T-cell (primary cell): ENCODE measurements at regions not wholly inside any gene's neighbourhood (a gene's known extent, or its start where the extent isn't known, plus 50 kb on each side); places are given as distances from the start of the nearest gene placed in this dataset.
"Not testable (repeated sequence)": the region's sequence is repeated elsewhere in the genome, so short reads cannot be mapped to it uniquely, and the experiment has no call there.

ENCODE experiments used
- ATAC-seq, 4 experiments: fragments of 200-7000 bp in 3 of 4; fragments of 150-1000 bp in 1 of 4; cut with Tn5 transposase; replicated peaks in 1 of 4; 1 replicate in 3 of 4; 2 replicates in 1 of 4; pipeline ENCODE4 v1.10.0; 2021; ENCODE audit warnings: moderate library complexity in 3 of 4, mild to moderate bottlenecking in 2 of 4, moderate number of reproducible peaks in 1 of 4
- CTCF ChIA-PET, 2 donors: fragments of 300-600 bp; sonication (Branson Sonifier 250); formaldehyde crosslinking; loops; one replicate each; lab custom pipeline; 2022; ENCODE audit warnings: antibody characterized with exemption in 2 of 2; lab: Charles Lee
- POLR2A ChIA-PET, 2 donors: fragments of 300-600 bp; sonication (Branson Sonifier 250); formaldehyde crosslinking; loops; one replicate each; lab custom pipeline; 2022; ENCODE audit warnings: antibody characterized with exemption in 2 of 2; lab: Charles Lee
- DNase-seq, 35 experiments: peaks; one replicate each; pipeline versions ENCODE4 v3.0.0 to v3.0.0-alpha.2; 2013 to 2023
- H3K27ac ChIP-seq: one replicate; pipeline ENCODE4 v1.5.1; 2013; ENCODE audit warnings: low read length
- H3K27me3 ChIP-seq, 2 experiments: replicated peaks in 1 of 2; 1 replicate in 1 of 2; 2 replicates in 1 of 2; pipeline versions ENCODE4 v1.6.1 to v1.7.0; 2013; ENCODE audit warnings: low read length in 1 of 2, mixed read lengths in 1 of 2; ENCODE audit not compliant: control insufficient read depth in 2 of 2, insufficient read depth in 2 of 2; ENCODE audit errors: extremely low read depth in 1 of 2
- H3K36me3 ChIP-seq, 2 donors: 1 replicate in 1 of 2; 2 replicates in 1 of 2; pipeline versions ENCODE4 v1.6.1 to v1.7.0; 2013; ENCODE audit warnings: low read length in 1 of 2; ENCODE audit not compliant: control insufficient read depth in 2 of 2, insufficient read depth in 1 of 2; ENCODE audit errors: extremely low read depth in 1 of 2
- H3K4me1 ChIP-seq, 2 experiments: 1 replicate in 1 of 2; 2 replicates in 1 of 2; pipeline versions ENCODE4 v1.6.1 to v1.7.0; 2013; ENCODE audit warnings: low read length in 2 of 2, mixed read lengths in 1 of 2; ENCODE audit not compliant: insufficient read depth in 2 of 2, control insufficient read depth in 1 of 2; ENCODE audit errors: extremely low read depth in 1 of 2
- H3K4me3 ChIP-seq, 2 donors: 1 replicate in 1 of 2; 2 replicates in 1 of 2; pipeline versions ENCODE4 v1.5.1 to v1.7.0; 2013; ENCODE audit warnings: mild to moderate bottlenecking in 2 of 2, low read length in 1 of 2, moderate library complexity in 1 of 2; ENCODE audit not compliant: control insufficient read depth in 1 of 2; ENCODE audit errors: extremely low read depth in 1 of 2
- H3K9me3 ChIP-seq: 2 replicates; pipeline ENCODE4 v1.7.0; 2013
- H3K27ac Mint-ChIP-seq, 2 donors: one replicate each; pipeline ENCODE4 v1.8.0; 2020 to 2021; ENCODE audit warnings: mild to moderate bottlenecking in 2 of 2, mixed read lengths in 2 of 2
- H3K27me3 Mint-ChIP-seq, 2 donors: one replicate each; pipeline ENCODE4 v1.8.0; 2021 to 2022; ENCODE audit warnings: mixed read lengths in 2 of 2
- H3K36me3 Mint-ChIP-seq: one replicate; pipeline ENCODE4 v1.8.0; 2021; ENCODE audit warnings: mixed read lengths
- H3K4me1 Mint-ChIP-seq, 3 donors: one replicate each; pipeline ENCODE4 v1.8.0; 2020 to 2022; ENCODE audit warnings: mixed read lengths in 3 of 3, mild to moderate bottlenecking in 1 of 3
- H3K4me3 Mint-ChIP-seq, 3 donors: one replicate each; pipeline ENCODE4 v1.8.0; 2020 to 2022; ENCODE audit warnings: mild to moderate bottlenecking in 3 of 3, mixed read lengths in 3 of 3, moderate library complexity in 3 of 3
- H3K9me3 Mint-ChIP-seq, 3 donors: one replicate each; pipeline ENCODE4 v1.8.0; 2020 to 2022; ENCODE audit warnings: mixed read lengths in 3 of 3
- WGBS: methylation state at CpG from one replicate; pipeline ENCODE4 v1.1.5; 2013; ENCODE audit warnings: missing lambda C conversion rate; ENCODE audit not compliant: insufficient coverage; 5-methylcytosine and 5-hydroxymethylcytosine counted together

GRCh38 chr17:47057830-47058229 is 78.8 kb upstream of the RPRML start:
- no peak for ATAC-seq
- Histone ChIP-seq H3K27me3 (no peaks in the 10 kb centered on the region), H3K36me3 (peaks cover 8 to 26% of the 10 kb centered on the region in 2 donors), H3K9me3 (no peaks in the 10 kb centered on the region), H3K27ac (no peak overlapping the region), H3K4me1 (no peaks in the 10 kb centered on the region), H3K4me3 (no peak overlapping the region)
- 88% methylated on average over 3 of the region's 5 CpGs for WGBS
- DNase-seq = no peak
- ChIA-PET POLR2A (no interaction called here), CTCF (no interaction called here)
- Mint-ChIP-seq H3K27ac (no peak overlapping the region), H3K4me1 (peaks cover 0 to 2% (median 0%) of the 10 kb centered on the region in 3 donors), H3K27me3 (no peaks in the 10 kb centered on the region), H3K36me3 (peaks cover 27% of the 10 kb centered on the region), H3K4me3 (no peak overlapping the region), H3K9me3 (no peaks in the 10 kb centered on the region)

- H3K9me3 Mint-ChIP-seq, CTCF ChIA-PET, H3K4me1 ChIP-seq, ATAC-seq, H3K4me3 Mint-ChIP-seq, H3K4me3 ChIP-seq, H3K27ac ChIP-seq, DNase-seq, H3K27ac Mint-ChIP-seq, POLR2A ChIA-PET, H3K9me3 ChIP-seq, H3K27me3 ChIP-seq, H3K27me3 Mint-ChIP-seq, H3K4me1 Mint-ChIP-seq: not testable (repeated sequence)
- WGBS = 99% methylated on average over 28 of the region's 31 CpGs
- H3K36me3 ChIP-seq = peaks cover 8 to 27% of the 10 kb centered on the region in 2 donors
- peaks cover 33% of the 10 kb centered on the region for H3K36me3 Mint-ChIP-seq
Measured at GRCh38 chr17:47057279-47057678, 78.2 kb upstream of the RPRML start.

GRCh38 chr17:47056687-47057086 is 77.6 kb upstream of the RPRML start:
- CTCF ChIA-PET, H3K4me3 Mint-ChIP-seq, H3K27ac Mint-ChIP-seq, H3K27me3 ChIP-seq, H3K9me3 ChIP-seq, POLR2A ChIA-PET, ATAC-seq, H3K4me1 ChIP-seq, H3K9me3 Mint-ChIP-seq, DNase-seq, H3K27me3 Mint-ChIP-seq, H3K27ac ChIP-seq, H3K4me3 ChIP-seq, H3K4me1 Mint-ChIP-seq: not testable (repeated sequence)
- peaks cover 8 to 28% of the 10 kb centered on the region in 2 donors for H3K36me3 ChIP-seq
- H3K36me3 Mint-ChIP-seq = peaks cover 35% of the 10 kb centered on the region
- WGBS = no CpG with 5 or more reads among the region's 9 CpGs
